ENCODE measurements at regions not wholly inside any gene's neighbourhood (a gene's known extent, or its start where the extent isn't known, plus 50 kb on each side); places are given as distances from the start of the nearest gene placed in this dataset.

GRCh38 chr10:111249925-111250324 is 173.1 kb downstream of the ADRA2A start:
- Histone ChIP-seq H3K27ac (ENCODE audit: extremely low read depth, low read depth, low read length) (no peak overlapping the region), H3K36me3 (ENCODE audit: control insufficient read depth in 2 of 2, insufficient read depth in 1 of 2, low read length in 2 of 2) (no peaks in the 10 kb centered on the region), H3K9me3 (ENCODE audit: control insufficient read depth, insufficient read depth, low read depth, low read length) (no peaks in the 10 kb centered on the region), H3K4me3 (ENCODE audit: low read depth, low read length) (no peak overlapping the region), H3K4me1 (ENCODE audit: control insufficient read depth, insufficient read depth, low read length) (no peaks in the 10 kb centered on the region)
- TF ChIP-seq GLI4 (tag by site-specific recombination; IDR thresholded peaks at IDR 0.05) (no peak), ZNF174 (tag by site-specific recombination; IDR thresholded peaks at IDR 0.05) (no peak), TSHZ1 (tag by site-specific recombination; IDR thresholded peaks at IDR 0.05; ENCODE audit: borderline replicate concordance) (no peak), ZNF362 (tag by site-specific recombination; IDR thresholded peaks at IDR 0.05) (no peak), ZNF776 (tag by site-specific recombination; IDR thresholded peaks at IDR 0.05; ENCODE audit: borderline replicate concordance) (no peak), ZNF416 (tag by site-specific recombination; IDR thresholded peaks at IDR 0.05) (no peak), ZNF529 (tag by site-specific recombination; IDR thresholded peaks at IDR 0.05; ENCODE audit: insufficient replicate concordance) (no peak), ZNF394 (tag by site-specific recombination; IDR thresholded peaks at IDR 0.05; ENCODE audit: borderline replicate concordance) (no peak), MYNN (tag by site-specific recombination; IDR thresholded peaks at IDR 0.05; ENCODE audit: borderline replicate concordance) (no peak), HOXD13 (CRISPR knock-in tag; IDR thresholded peaks at IDR 0.05; ENCODE audit: borderline replicate concordance) (no peak), SP2 (tag by site-specific recombination; IDR thresholded peaks at IDR 0.05) (no peak), ZNF830 (tag by site-specific recombination; IDR thresholded peaks at IDR 0.05; ENCODE audit: low read depth) (no peak), HOXC10 (CRISPR knock-in tag; IDR thresholded peaks at IDR 0.05) (no peak), ZNF10 (tag by site-specific recombination; IDR thresholded peaks at IDR 0.05) (no peak), ZBTB17 (tag by site-specific recombination; IDR thresholded peaks at IDR 0.05) (no peak), ZNF391 (tag by site-specific recombination; IDR thresholded peaks at IDR 0.05; ENCODE audit: borderline replicate concordance, low read depth) (no peak), ZNF596 (tag by site-specific recombination; IDR thresholded peaks at IDR 0.05) (no peak), GLI2 (tag by site-specific recombination; IDR thresholded peaks at IDR 0.05; ENCODE audit: borderline replicate concordance, low read depth) (no peak)
- ChIA-PET CTCF (no interaction called here), POLR2A (no interaction called here)

- Histone ChIP-seq H3K4me1 (ENCODE audit: control insufficient read depth, insufficient read depth, low read length) (no peaks in the 10 kb centered on the region), H3K36me3 (ENCODE audit: control insufficient read depth in 2 of 2, insufficient read depth in 1 of 2, low read length in 2 of 2) (no peaks in the 10 kb centered on the region), H3K9me3 (ENCODE audit: control insufficient read depth, insufficient read depth, low read depth, low read length) (no peaks in the 10 kb centered on the region), H3K27ac (ENCODE audit: extremely low read depth, low read depth, low read length) (no peak overlapping the region), H3K4me3 (ENCODE audit: low read depth, low read length) (no peak overlapping the region)
- TF ChIP-seq ZNF670 (tag by site-specific recombination; IDR thresholded peaks at IDR 0.05; ENCODE audit: low read depth) (no peak), KLF17 (tag by site-specific recombination; IDR thresholded peaks at IDR 0.05) (no peak), ZFHX2 (tag by site-specific recombination; conservative IDR thresholded peaks at IDR 0.05) (no peak)
- ChIA-PET POLR2A (no interaction called here), CTCF (interaction anchor here (0.6 kb wide), 1 partner anchor 691 kb away, joined by 5 read pairs; no protein-coding TSS in a partner anchor)
Observed at GRCh38 chr10:111261081-111261615, 184.3 kb downstream of the ADRA2A start.

All from HEK293 (cell line).